HG03280 (cell line): ENCODE measurements at regions not wholly inside any gene's neighbourhood (a gene's known extent, or its start where the extent isn't known, plus 50 kb on each side); places are given as distances from the start of the nearest gene placed in this dataset.

Experiments used
- ATAC-seq: cut with Tn5 transposase; IDR thresholded peaks from one replicate; pipeline ENCODE4 v1.9.1; 2021; ENCODE audit warnings: mild to moderate bottlenecking, moderate library complexity; ENCODE audit not compliant: unreplicated experiment

DNA sequence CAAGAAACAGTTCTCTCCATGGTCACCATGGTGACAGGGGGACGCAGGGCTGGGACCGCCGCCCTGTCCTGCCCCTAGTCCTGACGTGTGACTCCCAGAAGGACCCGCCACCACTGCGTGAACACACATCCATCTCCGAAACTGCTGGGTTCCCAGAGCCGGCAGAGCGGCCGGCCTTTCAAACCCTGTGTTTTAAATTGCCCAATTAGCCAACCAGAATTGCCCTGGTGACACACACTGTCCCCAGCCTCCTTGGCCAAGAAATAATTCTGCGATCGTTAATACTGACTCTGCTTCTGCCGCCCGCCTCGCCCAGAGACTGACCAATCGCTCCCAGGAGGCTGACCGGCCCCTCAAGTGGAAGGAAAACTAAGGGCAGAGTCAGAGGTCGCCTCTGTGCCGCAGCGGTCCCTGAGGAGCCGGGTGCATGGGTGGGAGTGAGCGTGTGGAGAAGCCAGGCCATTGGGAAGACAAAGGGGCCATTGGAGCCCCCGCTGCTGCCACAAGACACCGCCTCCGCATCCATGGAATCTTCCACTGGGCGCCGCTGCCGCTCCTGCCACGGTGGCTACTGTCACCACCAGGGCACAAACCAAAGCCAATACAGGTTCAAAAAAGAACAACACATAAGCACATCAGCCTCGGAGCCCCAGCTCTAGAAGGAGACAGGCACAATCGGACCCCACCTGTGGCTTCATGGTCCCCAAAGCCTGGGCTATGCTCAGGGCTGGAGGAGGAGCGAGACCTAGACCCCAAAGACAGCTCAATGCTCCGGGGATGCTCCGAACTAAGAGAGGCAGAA is 273.2 kb downstream of the NPHP4 start:
- ATAC-seq = no peak

- no peak for ATAC-seq
These were observed 275.1 kb downstream of the NPHP4 start for GRCh38 chr1:5717031-5717682.

GRCh38 chr1:5716126-5716525 is 276.1 kb downstream of the NPHP4 start:
- no peak for ATAC-seq

- ATAC-seq = no peak
These were observed 278.9 kb downstream of the NPHP4 start for GRCh38 chr1:5713101-5714010.

GRCh38 chr1:5711956-5712645 is 280.1 kb downstream of the NPHP4 start:
- ATAC-seq = no peak

DNA sequence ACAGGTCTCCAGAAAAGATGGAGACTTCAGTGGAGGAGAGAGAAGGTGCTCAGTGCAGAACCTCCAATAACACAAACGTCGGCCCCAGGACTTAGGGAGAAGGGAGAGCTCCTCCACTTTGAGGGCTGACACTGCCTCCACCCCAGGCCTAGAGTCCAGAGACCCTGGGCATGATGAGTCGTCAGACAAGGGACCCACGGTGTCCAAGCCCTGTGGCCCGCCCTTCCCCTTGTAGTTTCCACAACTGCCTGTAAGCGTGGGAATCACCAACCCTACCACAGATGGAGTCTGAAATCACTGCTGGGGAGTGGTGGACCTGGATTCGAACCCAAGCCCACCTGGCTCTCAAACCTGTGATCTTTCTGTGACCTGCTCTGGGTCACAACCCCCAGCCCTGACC is 281.1 kb downstream of the NPHP4 start:
- no peak for ATAC-seq

DNA sequence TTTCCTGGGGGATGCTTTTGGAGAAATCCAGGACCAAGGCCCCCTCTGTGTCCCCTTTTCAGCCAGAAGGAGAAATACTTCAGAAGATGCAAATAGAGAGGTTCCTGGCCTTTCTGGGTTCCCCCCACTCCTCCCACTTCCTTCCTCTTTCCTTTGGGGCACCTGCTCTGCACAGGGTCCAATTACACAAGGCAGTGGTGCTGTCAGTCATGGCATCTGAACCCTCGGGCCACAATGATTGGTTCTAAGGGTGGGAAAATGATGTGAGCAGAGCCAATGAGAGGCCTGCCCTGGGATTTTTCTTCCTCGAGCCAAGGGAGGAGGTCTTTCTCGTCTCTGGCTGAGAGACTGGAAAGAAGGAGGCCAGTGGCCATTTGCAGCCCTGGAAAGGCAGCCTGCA is 282.2 kb downstream of the NPHP4 start:
- no peak for ATAC-seq

DNA sequence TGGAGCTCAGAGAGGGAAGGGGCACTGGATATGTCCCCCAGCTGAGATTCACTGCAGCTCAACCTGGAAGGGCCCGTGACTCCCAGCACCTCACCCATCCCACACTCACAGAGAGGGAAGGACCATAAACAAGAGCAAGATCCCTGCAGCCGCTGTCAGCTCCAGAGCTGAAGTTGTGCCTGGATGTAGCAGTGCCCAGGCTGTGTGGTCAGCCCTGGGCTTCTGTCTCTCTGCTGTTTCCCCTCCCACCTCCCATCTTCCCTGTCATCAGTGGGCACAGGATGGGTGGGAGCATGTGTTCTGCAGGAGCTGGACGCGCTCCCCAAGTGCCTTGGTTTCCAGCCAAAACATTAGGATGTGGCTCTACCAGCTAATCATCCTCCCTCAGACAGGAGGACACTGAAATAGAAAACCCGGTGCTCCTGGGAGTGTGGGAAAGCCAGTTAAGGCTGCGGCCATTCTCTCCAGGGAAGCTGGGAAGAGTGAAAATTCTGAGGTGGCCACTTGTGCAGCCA is 282.7 kb downstream of the NPHP4 start:
- ATAC-seq = no peak

DNA sequence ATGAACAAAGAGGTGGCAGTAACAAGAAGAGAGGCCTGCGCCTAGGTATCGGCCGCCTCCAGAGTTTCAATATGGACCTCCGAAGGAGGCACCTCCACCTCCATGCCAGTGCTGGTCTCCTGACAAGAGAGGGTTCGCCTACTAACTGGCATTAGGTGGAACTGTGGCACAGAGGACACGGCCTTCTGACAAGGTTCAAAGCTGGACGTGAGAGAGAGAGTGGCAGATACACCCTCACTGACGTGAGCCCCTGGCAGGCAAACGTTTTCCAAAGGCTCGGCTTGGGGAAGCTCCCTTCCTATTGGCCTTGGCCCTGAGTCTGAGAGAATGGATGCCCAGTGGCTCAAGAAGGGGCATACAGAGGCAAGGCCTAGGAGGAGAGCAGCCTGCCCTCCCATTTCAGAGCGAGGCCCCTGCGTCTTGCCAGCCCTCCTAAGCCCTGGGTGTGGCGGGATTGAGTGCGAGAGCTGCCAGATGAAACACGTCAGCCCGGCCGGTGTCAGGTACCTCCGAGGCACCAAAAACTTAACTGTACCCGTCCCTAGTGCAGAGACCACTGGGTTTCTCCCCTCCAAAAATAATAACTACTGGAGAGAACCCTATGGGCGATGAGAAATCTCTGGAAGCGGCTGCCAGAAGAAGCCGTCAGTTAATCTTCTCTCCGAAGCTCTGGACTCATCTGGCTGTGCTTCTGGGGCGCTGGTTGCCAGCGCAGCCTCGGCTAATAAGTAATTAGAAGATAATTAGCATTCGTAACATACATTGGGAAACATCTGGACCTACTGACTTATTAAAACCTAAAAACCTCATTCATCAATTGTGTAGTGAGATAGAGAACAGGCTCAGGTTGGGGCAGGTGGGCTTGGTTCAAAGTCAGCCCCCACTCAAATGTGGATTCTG is 283.6 kb downstream of the NPHP4 start:
- ATAC-seq = no peak

DNA sequence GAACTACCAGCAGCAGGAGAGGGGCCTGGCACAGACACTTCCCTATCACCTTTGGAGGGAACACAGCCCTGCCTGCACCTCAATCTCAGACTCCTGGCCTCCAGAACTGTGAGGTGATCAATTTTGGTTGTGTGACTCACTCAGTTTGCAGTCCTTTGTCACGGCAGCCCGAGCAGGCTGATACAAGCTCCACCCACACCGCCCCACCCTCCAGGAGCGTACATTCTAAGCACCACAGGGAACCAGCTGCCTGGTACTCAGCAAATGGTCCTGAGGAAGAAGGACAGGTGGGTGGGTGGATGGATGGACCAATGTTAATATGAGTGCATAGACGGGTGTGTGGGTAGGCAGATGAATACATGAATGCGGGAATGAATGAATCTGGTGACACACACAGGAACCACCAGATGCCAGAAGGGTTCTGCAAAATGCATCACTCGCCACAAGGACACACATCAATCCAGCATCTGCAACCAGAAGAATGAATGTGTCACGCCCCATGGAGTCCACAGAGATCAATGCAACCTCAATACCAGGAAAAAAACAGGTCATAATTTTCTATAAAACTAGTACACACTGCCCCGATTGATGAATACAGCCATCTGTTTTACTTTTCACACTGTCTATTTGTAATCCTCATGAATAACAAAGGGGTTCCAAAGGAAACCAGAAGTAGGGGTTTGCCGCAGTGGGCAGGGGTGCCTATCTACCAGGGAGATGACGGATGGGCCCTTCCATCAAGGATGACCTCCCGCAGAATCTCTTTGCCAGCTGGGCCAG is 284.5 kb downstream of the NPHP4 start:
- ATAC-seq = no peak

- ATAC-seq = no peak
These were observed 286.0 kb downstream of the NPHP4 start for GRCh38 chr1:5706239-5706638.

- ATAC-seq = no peak
These were observed 286.5 kb downstream of the NPHP4 start for GRCh38 chr1:5705751-5706150.

DNA sequence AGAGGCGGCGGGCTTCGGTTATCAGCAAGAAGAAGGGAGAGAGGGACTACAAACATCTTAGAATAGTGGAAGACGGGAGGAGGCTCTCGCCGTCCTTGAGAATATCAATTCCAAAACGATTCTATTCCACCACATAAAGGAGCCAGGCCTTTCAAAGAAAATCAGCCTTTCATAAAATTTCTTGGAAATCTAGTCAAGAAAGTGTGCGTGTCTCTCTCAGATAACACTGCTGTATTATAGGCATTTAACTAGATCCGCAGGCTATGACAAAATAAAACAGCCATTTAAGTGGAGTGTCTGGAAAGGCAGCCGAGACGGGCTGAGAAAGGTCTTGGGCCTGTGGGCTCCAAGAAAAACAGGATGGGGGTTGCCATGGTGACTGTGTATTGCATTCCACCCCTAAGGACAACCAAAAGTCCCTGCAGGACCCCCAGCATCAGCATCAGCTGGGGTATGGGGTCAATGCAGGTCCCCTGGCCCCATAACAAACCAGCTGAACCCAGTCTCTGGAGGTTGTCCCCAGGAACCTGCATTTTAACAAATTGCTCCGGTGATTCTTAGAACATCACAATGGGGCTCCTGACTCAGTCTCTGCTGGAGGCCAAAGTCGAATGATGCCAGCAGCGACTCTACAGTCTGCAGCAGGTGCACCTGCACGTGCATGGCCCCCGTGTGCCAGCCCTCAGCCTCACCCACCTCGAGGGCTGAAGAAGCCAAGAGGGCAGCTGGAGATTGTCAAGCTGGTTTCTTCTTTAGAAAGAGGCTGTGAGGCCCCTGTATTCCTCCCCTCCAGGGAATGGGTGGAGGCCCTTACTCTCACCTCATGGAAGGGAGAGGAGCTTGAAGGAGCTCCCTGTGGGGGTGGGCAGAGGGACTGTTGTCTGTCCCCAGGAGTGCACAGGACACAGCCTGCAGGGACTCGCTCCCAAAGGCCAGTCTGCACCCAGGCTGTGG is 287.4 kb downstream of the NPHP4 start:
- ATAC-seq = no peak

DNA sequence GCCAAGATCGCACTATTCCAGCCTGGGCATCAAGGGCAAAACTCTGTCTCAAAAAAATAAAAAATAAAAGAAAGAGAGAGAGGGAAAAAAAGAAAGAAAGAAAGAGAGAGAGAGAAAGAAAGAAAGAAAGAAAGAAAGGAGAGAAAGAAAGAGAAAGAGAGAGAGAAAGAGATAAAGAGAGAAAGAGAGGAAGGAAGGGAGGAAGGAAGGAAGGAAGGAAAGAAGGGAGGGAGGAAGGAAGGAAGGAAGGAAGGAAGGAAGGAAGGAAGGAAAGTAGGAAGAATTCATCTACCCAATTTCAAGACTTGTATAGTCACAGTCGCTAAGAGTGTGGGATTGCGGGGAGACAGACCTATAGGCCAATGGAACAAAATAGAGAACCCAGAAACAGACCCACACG is 290.6 kb downstream of the NPHP4 start:
- ATAC-seq = no peak

GRCh38 chr1:5693568-5693967 is 298.7 kb downstream of the NPHP4 start:
- no peak for ATAC-seq

- no peak for ATAC-seq
These were observed 299.6 kb downstream of the NPHP4 start for GRCh38 chr1:5692664-5693063.

GRCh38 chr1:5691795-5692509 is 300.3 kb downstream of the NPHP4 start:
- no peak for ATAC-seq
